ENCODE measurements at regions not wholly inside any gene's neighbourhood (a gene's known extent, or its start where the extent isn't known, plus 50 kb on each side); places are given as distances from the start of the nearest gene placed in this dataset.

Small RNAs in the stretch of these regions (small RNA-seq; reads per million reads assigned to genes)
- 0 reads per million in 7 experiments for gene AC009518.3

Measured in SK-N-SH (cell line).